Nephron (organoid): ENCODE measurements at regions not wholly inside any gene's neighbourhood (a gene's known extent, or its start where the extent isn't known, plus 50 kb on each side); places are given as distances from the start of the nearest gene placed in this dataset.
A peak's percentile ranks its signal among the peaks of the same experiment; 100 is the strongest.

Source experiments
- H3K27ac Mint-ChIP-seq, 3 experiments: 2 replicates each; pipeline ENCODE4 v1.8.0; 2020; ENCODE audit warnings: mixed read lengths in 3 of 3, mild to moderate bottlenecking in 2 of 3, moderate library complexity in 1 of 3
- H3K27me3 Mint-ChIP-seq: 2 replicates; pipeline ENCODE4 v1.8.0; 2021; ENCODE audit warnings: low read depth, mild to moderate bottlenecking, moderate library complexity, mixed read lengths
- H3K36me3 Mint-ChIP-seq: 2 replicates; pipeline ENCODE4 v1.8.0; 2020; ENCODE audit warnings: low read depth, mixed read lengths
- H3K4me1 Mint-ChIP-seq: 2 replicates; pipeline ENCODE4 v1.8.0; 2020; ENCODE audit warnings: mixed read lengths
- H3K4me3 Mint-ChIP-seq, 3 experiments: 2 replicates each; pipeline ENCODE4 v1.8.0; 2020; ENCODE audit warnings: mild to moderate bottlenecking in 3 of 3, mixed read lengths in 3 of 3, moderate library complexity in 2 of 3
- H3K9me3 Mint-ChIP-seq: 2 replicates; pipeline ENCODE4 v1.8.0; 2020; ENCODE audit warnings: mixed read lengths
- CTCF ChIP-seq, 3 experiments: fragments of 200-600 bp; sonication (generic); IDR thresholded peaks; one replicate each; pipeline ENCODE4 v1.5.0; 2021; ENCODE audit warnings: antibody characterized with exemption in 3 of 3; ENCODE audit not compliant: unreplicated experiment in 3 of 3

GRCh38 chr6:165889636-165890403 lies 226.8 kb upstream of the PDE10A start:
- peaks cover 14% of the 10 kb centered on the region for H3K9me3 Mint-ChIP-seq
- no peak overlapping the region for H3K27ac Mint-ChIP-seq
- TF ChIP-seq CTCF (IDR thresholded peaks at IDR 0.05; ENCODE audit: unreplicated experiment in 3 of 3): peak; percentile 73 to 75 (median 75)
- H3K4me3 Mint-ChIP-seq: no peak overlapping the region
- peaks cover 15% of the 10 kb centered on the region for H3K4me1 Mint-ChIP-seq
- H3K27me3 Mint-ChIP-seq: peaks cover 53% of the 10 kb centered on the region
- peaks cover 3% of the 10 kb centered on the region for H3K36me3 Mint-ChIP-seq

- no peak overlapping the region for H3K4me3 Mint-ChIP-seq
- H3K9me3 Mint-ChIP-seq: peaks cover 14% of the 10 kb centered on the region
- TF ChIP-seq CTCF (IDR thresholded peaks at IDR 0.05; ENCODE audit: unreplicated experiment in 3 of 3): no peak
- H3K27ac Mint-ChIP-seq: no peak overlapping the region
- no peaks in the 10 kb centered on the region for H3K4me1 Mint-ChIP-seq
- peaks cover 3% of the 10 kb centered on the region for H3K36me3 Mint-ChIP-seq
- peaks cover 51% of the 10 kb centered on the region for H3K27me3 Mint-ChIP-seq
These were observed 223.1 kb upstream of the PDE10A start for GRCh38 chr6:165886169-165886568.

- Mint-ChIP-seq H3K9me3 (peaks cover 14% of the 10 kb centered on the region), H3K4me3 (no peak overlapping the region), H3K27me3 (peaks cover 40% of the 10 kb centered on the region), H3K4me1 (no peaks in the 10 kb centered on the region), H3K36me3 (peaks cover 3% of the 10 kb centered on the region), H3K27ac (no peak overlapping the region)
- TF ChIP-seq CTCF (IDR thresholded peaks at IDR 0.05; ENCODE audit: unreplicated experiment in 3 of 3): peak; percentile 95 to 98 (median 96)
These were observed 222.0 kb upstream of the PDE10A start for GRCh38 chr6:165884813-165885765.

- Mint-ChIP-seq H3K36me3 (peaks cover 3% of the 10 kb centered on the region), H3K4me3 (no peak overlapping the region), H3K4me1 (no peaks in the 10 kb centered on the region), H3K27me3 (peaks cover 29% of the 10 kb centered on the region), H3K27ac (no peak overlapping the region), H3K9me3 (peaks cover 14% of the 10 kb centered on the region)
- TF ChIP-seq CTCF (IDR thresholded peaks at IDR 0.05; ENCODE audit: unreplicated experiment in 3 of 3): no peak
These were observed 221.0 kb upstream of the PDE10A start for GRCh38 chr6:165883851-165884640.

- Mint-ChIP-seq H3K4me3 (no peak overlapping the region), H3K9me3 (peaks cover 7% of the 10 kb centered on the region), H3K36me3 (peaks cover 4% of the 10 kb centered on the region), H3K27me3 (peaks cover 23% of the 10 kb centered on the region), H3K4me1 (peaks cover 5% of the 10 kb centered on the region), H3K27ac (no peak overlapping the region)
- no peak for TF ChIP-seq CTCF (IDR thresholded peaks at IDR 0.05; ENCODE audit: unreplicated experiment in 3 of 3)
These were observed 218.8 kb upstream of the PDE10A start for GRCh38 chr6:165881806-165882205.
